KMS-11 (cell line): ENCODE measurements at regions not wholly inside any gene's neighbourhood (a gene's known extent, or its start where the extent isn't known, plus 50 kb on each side); places are given as distances from the start of the nearest gene placed in this dataset.
"Not testable (repeated sequence)": the region's sequence is repeated elsewhere in the genome, so short reads cannot be mapped to it uniquely, and the experiment has no call there.

Experiments
- H2AFZ ChIP-seq: fragments of 200-600 bp; sonication (generic); 2 replicates; pipeline ENCODE4 v1.6.1; 2016; ENCODE audit warnings: antibody characterized with exemption, mixed run types, low read depth
- H3K27ac ChIP-seq: fragments of 200-600 bp; sonication (generic); 2 replicates; pipeline ENCODE4 v1.6.1; 2016; ENCODE audit warnings: mild to moderate bottlenecking, mixed run types
- H3K27me3 ChIP-seq: fragments of 200-600 bp; sonication (generic); 2 replicates; pipeline ENCODE4 v1.6.1; 2017; ENCODE audit warnings: mild to moderate bottlenecking, low read depth, mixed run types, moderate library complexity; ENCODE audit not compliant: insufficient read depth
- H3K36me3 ChIP-seq: fragments of 200-600 bp; sonication (generic); 2 replicates; pipeline ENCODE4 v1.6.1; 2017; ENCODE audit warnings: mild to moderate bottlenecking, mixed run types; ENCODE audit not compliant: insufficient read depth
- H3K4me1 ChIP-seq: fragments of 200-600 bp; sonication (generic); 2 replicates; pipeline ENCODE4 v1.6.1; 2016; ENCODE audit warnings: mild to moderate bottlenecking, low read depth, mixed run types; ENCODE audit not compliant: poor library complexity, severe bottlenecking
- H3K4me2 ChIP-seq: fragments of 200-600 bp; sonication (generic); 2 replicates; pipeline ENCODE4 v1.7.0; 2016; ENCODE audit warnings: mild to moderate bottlenecking, mixed run types
- H3K4me3 ChIP-seq: fragments of 200-600 bp; sonication (generic); IDR thresholded peaks from 2 replicates; pipeline ENCODE4 v1.6.1; 2017; ENCODE audit warnings: low read depth, low read length, mixed read lengths; ENCODE audit not compliant: insufficient read depth
- H3K79me2 ChIP-seq: fragments of 200-600 bp; sonication (generic); 2 replicates; pipeline ENCODE4 v1.6.1; 2016; ENCODE audit warnings: low read depth, mixed run types; ENCODE audit not compliant: insufficient read depth
- H3K9ac ChIP-seq: fragments of 200-600 bp; sonication (generic); 2 replicates; pipeline ENCODE4 v1.6.1; 2016; ENCODE audit warnings: mild to moderate bottlenecking, mixed run types
- H4K20me1 ChIP-seq: fragments of 200-600 bp; sonication (generic); 2 replicates; pipeline ENCODE4 v1.6.1; 2016; ENCODE audit warnings: mild to moderate bottlenecking, mixed run types; ENCODE audit not compliant: insufficient read depth
- TF ChIP-seq, protein P1 (sequence below): fragments of 200-600 bp; sonication (generic); conservative IDR thresholded peaks from 2 replicates; pipeline ENCODE4 v1.6.1; 2017; ENCODE audit warnings: low read depth, mild to moderate bottlenecking, antibody characterized with exemption, low read length, moderate library complexity, mixed read lengths

DNA sequence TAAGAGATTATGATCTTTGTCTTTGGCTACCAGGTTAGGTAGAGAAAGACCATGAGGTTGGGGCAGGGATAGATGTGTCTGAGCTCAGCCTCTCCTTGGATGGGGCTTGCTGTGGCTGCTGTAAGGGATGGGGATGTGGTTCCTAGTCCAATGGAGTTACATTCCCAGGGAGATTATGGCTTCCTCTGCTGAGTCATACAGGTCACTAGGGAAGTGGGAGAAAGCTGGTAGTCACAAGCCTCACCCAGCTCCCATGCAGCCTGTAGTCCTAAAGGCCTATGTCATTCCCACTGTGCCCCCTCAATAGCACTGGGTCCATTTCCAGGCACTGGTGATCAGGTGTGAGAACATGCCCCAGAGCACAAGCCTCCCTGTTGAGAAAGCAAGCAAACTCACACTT, 70.6 kb upstream of the CENPE start:
- Histone ChIP-seq H3K27ac (no peak overlapping the region), H4K20me1 (no peaks in the 10 kb centered on the region), H3K27me3 (no peaks in the 10 kb centered on the region), H3K4me1 (peaks cover 6% of the 10 kb centered on the region), H2AFZ (no peak overlapping the region), H3K4me2 (no peak overlapping the region), H3K36me3 (no peaks in the 10 kb centered on the region), H3K79me2 (no peaks in the 10 kb centered on the region), H3K4me3 (no peak overlapping the region), H3K9ac (no peak overlapping the region)
- TF ChIP-seq, protein P1, sequence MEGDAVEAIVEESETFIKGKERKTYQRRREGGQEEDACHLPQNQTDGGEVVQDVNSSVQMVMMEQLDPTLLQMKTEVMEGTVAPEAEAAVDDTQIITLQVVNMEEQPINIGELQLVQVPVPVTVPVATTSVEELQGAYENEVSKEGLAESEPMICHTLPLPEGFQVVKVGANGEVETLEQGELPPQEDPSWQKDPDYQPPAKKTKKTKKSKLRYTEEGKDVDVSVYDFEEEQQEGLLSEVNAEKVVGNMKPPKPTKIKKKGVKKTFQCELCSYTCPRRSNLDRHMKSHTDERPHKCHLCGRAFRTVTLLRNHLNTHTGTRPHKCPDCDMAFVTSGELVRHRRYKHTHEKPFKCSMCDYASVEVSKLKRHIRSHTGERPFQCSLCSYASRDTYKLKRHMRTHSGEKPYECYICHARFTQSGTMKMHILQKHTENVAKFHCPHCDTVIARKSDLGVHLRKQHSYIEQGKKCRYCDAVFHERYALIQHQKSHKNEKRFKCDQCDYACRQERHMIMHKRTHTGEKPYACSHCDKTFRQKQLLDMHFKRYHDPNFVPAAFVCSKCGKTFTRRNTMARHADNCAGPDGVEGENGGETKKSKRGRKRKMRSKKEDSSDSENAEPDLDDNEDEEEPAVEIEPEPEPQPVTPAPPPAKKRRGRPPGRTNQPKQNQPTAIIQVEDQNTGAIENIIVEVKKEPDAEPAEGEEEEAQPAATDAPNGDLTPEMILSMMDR = no peak

DNA sequence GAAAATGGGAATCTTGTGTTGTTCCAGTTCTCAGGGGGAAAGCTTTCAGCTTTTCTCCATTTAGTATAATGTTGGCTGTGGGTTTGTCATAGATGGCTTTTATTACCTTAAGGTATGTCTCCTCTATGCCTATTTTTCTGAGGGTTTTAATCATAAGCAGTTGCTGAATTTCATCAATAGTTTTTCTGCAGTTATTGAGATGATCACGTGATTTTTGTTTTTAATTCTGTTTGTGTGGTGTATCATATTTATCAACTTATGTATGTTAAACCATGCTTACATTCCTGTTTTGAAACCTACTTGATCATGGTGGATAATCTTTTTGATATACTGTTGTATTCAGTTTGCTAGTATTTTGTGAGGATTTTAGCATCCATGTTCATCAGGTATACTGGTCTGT, 66.8 kb upstream of the CENPE start:
- Histone ChIP-seq H3K4me2 (no peak overlapping the region), H4K20me1 (no peaks in the 10 kb centered on the region), H3K27ac (no peak overlapping the region), H3K4me3 (no peak overlapping the region), H3K79me2 (no peaks in the 10 kb centered on the region), H3K27me3 (no peaks in the 10 kb centered on the region), H3K4me1 (peaks cover 25% of the 10 kb centered on the region), H3K36me3 (no peaks in the 10 kb centered on the region), H3K9ac (no peak overlapping the region), H2AFZ (no peak overlapping the region)
- TF ChIP-seq, protein P1 = no peak

DNA sequence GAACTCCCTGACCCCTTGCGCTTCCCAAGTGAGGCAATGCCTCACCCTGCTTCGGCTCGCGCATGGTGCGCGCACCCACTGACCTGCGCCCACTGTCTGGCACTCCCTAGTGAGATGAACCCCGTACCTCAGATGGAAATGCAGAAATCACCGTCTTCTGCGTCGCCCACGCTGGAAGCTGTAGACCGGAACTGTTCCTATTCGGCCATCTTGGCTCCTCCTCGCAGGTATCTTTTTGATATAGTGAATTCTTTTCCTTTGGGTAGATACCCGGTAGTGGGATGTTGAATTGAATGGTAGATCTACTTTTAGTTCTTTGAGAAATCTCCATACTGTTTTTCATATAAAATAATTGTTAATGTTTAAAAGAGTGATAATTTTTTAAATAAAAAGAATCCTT, 57.9 kb upstream of the CENPE start:
- not testable (repeated sequence) for H3K4me1 ChIP-seq, H3K27ac ChIP-seq, H3K4me2 ChIP-seq, H3K4me3 ChIP-seq, H4K20me1 ChIP-seq, H3K79me2 ChIP-seq, H3K9ac ChIP-seq, H3K27me3 ChIP-seq, H3K36me3 ChIP-seq, H2AFZ ChIP-seq
